ENCODE measurements at regions not wholly inside any gene's neighbourhood (a gene's known extent, or its start where the extent isn't known, plus 50 kb on each side); places are given as distances from the start of the nearest gene placed in this dataset.

DNA sequence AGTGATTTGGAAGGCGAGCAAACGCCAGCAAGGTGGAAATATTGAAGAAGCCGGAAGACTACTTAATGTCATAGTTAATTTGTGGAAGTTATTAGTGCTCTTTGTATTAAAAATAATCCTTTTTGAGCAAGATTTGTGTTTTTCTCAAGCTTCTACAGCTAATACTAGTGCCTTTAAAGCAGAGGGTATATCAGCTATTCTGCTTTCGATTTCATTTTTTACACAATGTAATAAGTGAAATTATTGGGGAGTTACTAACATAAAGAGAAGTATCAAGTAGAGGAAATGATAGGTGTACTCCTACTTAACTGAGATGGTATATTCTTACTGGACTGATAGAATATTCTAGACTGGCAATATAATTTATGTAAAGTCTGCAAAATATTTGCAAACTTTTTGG is 392.4 kb upstream of the DCN start:
- peaks cover 2% of the 10 kb centered on the region; the same call in 1 of the 2 replicates for H3K27me3 Mint-ChIP-seq (ENCODE audit: insufficient read depth)
- H3K36me3 Mint-ChIP-seq (ENCODE audit: low read depth): no peaks in the 10 kb centered on the region
- no peak overlapping the region for H3K27ac Mint-ChIP-seq
- TF ChIP-seq, protein P1, sequence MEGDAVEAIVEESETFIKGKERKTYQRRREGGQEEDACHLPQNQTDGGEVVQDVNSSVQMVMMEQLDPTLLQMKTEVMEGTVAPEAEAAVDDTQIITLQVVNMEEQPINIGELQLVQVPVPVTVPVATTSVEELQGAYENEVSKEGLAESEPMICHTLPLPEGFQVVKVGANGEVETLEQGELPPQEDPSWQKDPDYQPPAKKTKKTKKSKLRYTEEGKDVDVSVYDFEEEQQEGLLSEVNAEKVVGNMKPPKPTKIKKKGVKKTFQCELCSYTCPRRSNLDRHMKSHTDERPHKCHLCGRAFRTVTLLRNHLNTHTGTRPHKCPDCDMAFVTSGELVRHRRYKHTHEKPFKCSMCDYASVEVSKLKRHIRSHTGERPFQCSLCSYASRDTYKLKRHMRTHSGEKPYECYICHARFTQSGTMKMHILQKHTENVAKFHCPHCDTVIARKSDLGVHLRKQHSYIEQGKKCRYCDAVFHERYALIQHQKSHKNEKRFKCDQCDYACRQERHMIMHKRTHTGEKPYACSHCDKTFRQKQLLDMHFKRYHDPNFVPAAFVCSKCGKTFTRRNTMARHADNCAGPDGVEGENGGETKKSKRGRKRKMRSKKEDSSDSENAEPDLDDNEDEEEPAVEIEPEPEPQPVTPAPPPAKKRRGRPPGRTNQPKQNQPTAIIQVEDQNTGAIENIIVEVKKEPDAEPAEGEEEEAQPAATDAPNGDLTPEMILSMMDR (IDR thresholded peaks at IDR 0.05): no peak
- H3K4me1 Mint-ChIP-seq (ENCODE audit: low read depth): peaks cover 16% of the 10 kb centered on the region
- no peak for DNase-seq
- H3K9me3 Mint-ChIP-seq: no peaks in the 10 kb centered on the region
- peak overlapping the region; percentile 60; the same call in 1 of the 2 replicates for H3K4me3 Mint-ChIP-seq

- TF ChIP-seq, protein P1 (IDR thresholded peaks at IDR 0.05): no peak
- no peaks in the 10 kb centered on the region for H3K9me3 Mint-ChIP-seq
- H3K4me1 Mint-ChIP-seq (ENCODE audit: low read depth): peaks cover 16% of the 10 kb centered on the region
- H3K27ac Mint-ChIP-seq: no peak overlapping the region
- DNase-seq: no peak
- peaks cover 2% of the 10 kb centered on the region; the same call in 1 of the 2 replicates for H3K27me3 Mint-ChIP-seq (ENCODE audit: insufficient read depth)
- H3K36me3 Mint-ChIP-seq (ENCODE audit: low read depth): no peaks in the 10 kb centered on the region
- H3K4me3 Mint-ChIP-seq: peak overlapping the region; percentile 60; the same call in 1 of the 2 replicates
Measured at GRCh38 chr12:91574391-91574790, 391.8 kb upstream of the DCN start.

DNA sequence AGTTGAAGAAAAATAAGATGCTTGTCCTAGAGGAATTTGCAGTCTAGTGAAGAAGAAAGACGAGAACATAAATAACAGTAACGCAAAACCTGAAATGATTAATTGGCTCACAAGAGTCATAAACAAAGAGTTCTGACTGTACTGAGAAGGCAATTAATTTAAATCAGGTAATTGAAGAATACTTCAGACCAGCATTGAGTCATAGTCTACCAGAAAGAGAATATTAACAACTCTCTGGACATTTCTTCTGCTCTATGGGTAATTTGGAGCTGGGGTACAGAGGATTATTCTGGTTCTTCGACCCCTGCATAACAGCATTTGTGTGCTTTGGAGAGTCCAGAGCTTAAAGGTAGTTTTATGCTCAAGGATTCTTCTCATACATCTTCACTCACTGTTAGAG is 390.3 kb upstream of the DCN start:
- Mint-ChIP-seq H3K36me3 (ENCODE audit: low read depth) (no peaks in the 10 kb centered on the region), H3K4me3 (no peak overlapping the region), H3K4me1 (ENCODE audit: low read depth) (peaks cover 9% of the 10 kb centered on the region), H3K27ac (no peak overlapping the region), H3K9me3 (no peaks in the 10 kb centered on the region), H3K27me3 (ENCODE audit: insufficient read depth) (peaks cover 2% of the 10 kb centered on the region; the same call in 1 of the 2 replicates)
- DNase-seq: no peak
- TF ChIP-seq, protein P1 (IDR thresholded peaks at IDR 0.05): no peak

DNA sequence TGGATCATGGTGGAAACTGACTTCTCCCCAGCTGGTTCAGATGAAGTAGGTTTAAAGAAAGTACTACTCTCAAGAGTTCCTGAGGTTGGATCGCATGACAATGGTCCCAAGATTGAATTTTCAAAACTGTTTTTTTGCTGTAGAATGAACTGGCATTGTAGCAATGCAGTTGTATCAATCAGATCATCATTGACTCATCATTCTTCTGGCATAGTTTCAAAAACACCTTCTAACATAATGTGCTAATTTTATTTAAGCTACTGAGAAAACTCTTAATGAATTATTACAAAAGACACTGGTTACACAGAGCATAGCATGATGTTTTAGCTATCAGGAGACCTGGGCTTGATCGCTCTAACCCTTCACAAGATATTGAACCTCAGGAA is 384.5 kb upstream of the DCN start:
- no peaks in the 10 kb centered on the region for H3K9me3 Mint-ChIP-seq
- no peak overlapping the region for H3K27ac Mint-ChIP-seq
- H3K27me3 Mint-ChIP-seq (ENCODE audit: insufficient read depth): peaks cover 2% of the 10 kb centered on the region; the same call in 1 of the 2 replicates
- no peak for DNase-seq
- H3K36me3 Mint-ChIP-seq (ENCODE audit: low read depth): no peaks in the 10 kb centered on the region
- TF ChIP-seq, protein P1 (IDR thresholded peaks at IDR 0.05): no peak
- no peak overlapping the region for H3K4me3 Mint-ChIP-seq
- no peaks in the 10 kb centered on the region for H3K4me1 Mint-ChIP-seq (ENCODE audit: low read depth)

- TF ChIP-seq, protein P1 (IDR thresholded peaks at IDR 0.05): no peak
- H3K9me3 Mint-ChIP-seq: no peaks in the 10 kb centered on the region
- H3K27ac Mint-ChIP-seq: no peak overlapping the region
- no peak for DNase-seq
- no peaks in the 10 kb centered on the region for H3K36me3 Mint-ChIP-seq (ENCODE audit: low read depth)
- peaks cover 2% of the 10 kb centered on the region; the same call in 1 of the 2 replicates for H3K27me3 Mint-ChIP-seq (ENCODE audit: insufficient read depth)
- H3K4me3 Mint-ChIP-seq: no peak overlapping the region
- no peaks in the 10 kb centered on the region for H3K4me1 Mint-ChIP-seq (ENCODE audit: low read depth)
Measured at GRCh38 chr12:91566328-91567099, 383.9 kb upstream of the DCN start.

Measured in HFFc6 (cell line).